HCT116 (cell line): ENCODE measurements at regions not wholly inside any gene's neighbourhood (a gene's known extent, or its start where the extent isn't known, plus 50 kb on each side); places are given as distances from the start of the nearest gene placed in this dataset.

ENCODE experiments used
- ATAC-seq: fragments of 200-7000 bp; cut with Tn5 transposase; 2 replicates; pipeline ENCODE4 v1.9.1; 2020; ENCODE audit warnings: mild to moderate bottlenecking, moderate library complexity
- BruUV-seq: library from RNA; stranded (reverse); fragments of 400-500 nt; replicated peaks from 2 replicates; lab custom pipeline; 2021; lab: Mats Ljungman, UMichigan
- CTCF ChIA-PET: fragments of 300-600 bp; sonication (Branson Sonifier 250); formaldehyde crosslinking; loops from one replicate; lab custom pipeline; 2021; ENCODE audit warnings: antibody characterized with exemption; lab: Charles Lee
- POLR2A ChIA-PET: fragments of 300-600, 350-600 bp; sonication (Branson Sonifier 250); formaldehyde crosslinking; loops from one replicate; lab custom pipeline; 2021; ENCODE audit warnings: antibody characterized with exemption; lab: Charles Lee
- RAD21 ChIA-PET, 2 experiments: fragments of 300-600 bp; sonication (Branson Sonifier 250); formaldehyde crosslinking; loops; one replicate each; lab custom pipeline; 2023; ENCODE audit warnings: low total read pairs in 2 of 2; ENCODE audit not compliant: uncharacterized antibody in 2 of 2, unreplicated experiment in 2 of 2, low non-redundant PET in 1 of 2; lab: Charles Lee
- DNase-seq: peaks from one replicate; pipeline ENCODE4 v3.0.0-alpha.2; 2010; ENCODE audit warnings: low read depth, low spot score
- H2AFZ ChIP-seq: fragments of 200-600 bp; shearing (Covaris generic), sonication (generic); 2 replicates; pipeline ENCODE4 v1.6.1; 2017; ENCODE audit warnings: low read depth, mixed run types, mixed read lengths, antibody characterized with exemption, low read length; ENCODE audit not compliant: poor library complexity, severe bottlenecking
- H3K27ac ChIP-seq: 2 replicates; pipeline ENCODE4 v1.5.1; 2012; ENCODE audit warnings: low read depth, low read length
- H3K27me3 ChIP-seq: fragments of 200-600 bp; sonication (generic); 2 replicates; pipeline ENCODE4 v1.6.1; 2016; ENCODE audit warnings: mixed run types, low read length, mixed read lengths; ENCODE audit not compliant: insufficient read depth
- H3K36me3 ChIP-seq, 2 experiments: fragments of 200-500 bp in 1 of 2; fragments of 200-600 bp in 1 of 2; sonication (Bioruptor generic) in 1 of 2; sonication (generic) in 1 of 2; 2 replicates each; pipeline versions ENCODE4 v1.5.1 to v1.6.1; 2014 to 2016; ENCODE audit warnings: low read length in 2 of 2, inconsistent platforms in 1 of 2, mixed read lengths in 1 of 2, mixed run types in 1 of 2; ENCODE audit not compliant: insufficient read depth in 2 of 2, control insufficient read depth in 1 of 2
- H3K4me1 ChIP-seq, 2 experiments: fragments of 200-600 bp in 1 of 2; sonication (generic) in 1 of 2; 2 replicates each; pipeline versions ENCODE4 v1.5.1 to v1.6.1; 2012 to 2017; ENCODE audit warnings: low read length in 2 of 2, inconsistent platforms in 1 of 2, mild to moderate bottlenecking in 1 of 2, mixed read lengths in 1 of 2, mixed run types in 1 of 2, moderate library complexity in 1 of 2; ENCODE audit not compliant: insufficient read depth in 2 of 2, control insufficient read depth in 1 of 2
- H3K4me2 ChIP-seq: fragments of 200-600 bp; sonication (generic); 2 replicates; pipeline ENCODE4 v1.6.1; 2017; ENCODE audit warnings: mixed run types, low read length, mixed read lengths
- H3K4me3 ChIP-seq, 2 experiments: fragments of 200-600 bp in 1 of 2; sonication (generic) in 1 of 2; replicated peaks in 1 of 2; 2 replicates each; pipeline ENCODE4 v1.5.1; 2011 to 2016; ENCODE audit warnings: low read length in 2 of 2, control low read depth in 1 of 2, low read depth in 1 of 2, mild to moderate bottlenecking in 1 of 2, mixed read lengths in 1 of 2, mixed run types in 1 of 2
- H3K79me2 ChIP-seq: fragments of 200-600 bp; sonication (generic); 2 replicates; pipeline ENCODE4 v1.6.1; 2017; ENCODE audit warnings: mild to moderate bottlenecking, mixed run types, low read length, moderate library complexity, mixed read lengths; ENCODE audit not compliant: insufficient read depth
- H3K9ac ChIP-seq: fragments of 200-600 bp; sonication (generic); 2 replicates; pipeline ENCODE4 v1.6.1; 2016; ENCODE audit warnings: low read length, mixed read lengths
- H3K9me2 ChIP-seq: fragments of 200-600 bp; sonication (generic), shearing (Covaris generic); 2 replicates; pipeline ENCODE4 v1.6.1; 2017; ENCODE audit warnings: mixed run types, mild to moderate bottlenecking, moderate library complexity; ENCODE audit not compliant: insufficient read depth
- H3K9me3 ChIP-seq, 2 experiments: fragments of 200-500 bp in 1 of 2; fragments of 200-600 bp in 1 of 2; sonication (Bioruptor generic) in 1 of 2; sonication (generic) in 1 of 2; 2 replicates each; pipeline ENCODE4 v1.6.1; 2014 to 2017; ENCODE audit warnings: low read length in 2 of 2, mixed read lengths in 2 of 2, inconsistent platforms in 1 of 2, low read depth in 1 of 2, mild to moderate bottlenecking in 1 of 2, mixed run types in 1 of 2, moderate library complexity in 1 of 2; ENCODE audit not compliant: control insufficient read depth in 1 of 2, insufficient read depth in 1 of 2
- H4K20me1 ChIP-seq: fragments of 200-600 bp; sonication (generic), shearing (Covaris generic); 2 replicates; pipeline ENCODE4 v1.6.1; 2017; ENCODE audit warnings: mixed run types, mild to moderate bottlenecking, moderate library complexity; ENCODE audit not compliant: insufficient read depth
- ATF3 ChIP-seq: IDR thresholded peaks from 2 replicates; pipeline ENCODE4 v1.6.1; 2012
- CBX3 ChIP-seq: IDR thresholded peaks from 2 replicates; pipeline ENCODE4 v1.6.1; 2012; ENCODE audit warnings: low read depth
- CEBPB ChIP-seq: IDR thresholded peaks from 2 replicates; pipeline ENCODE4 v1.6.1; 2012; ENCODE audit warnings: low read depth
- CTCF ChIP-seq, 3 experiments: fragments of 200-600 bp in 1 of 3; sonication (generic) in 1 of 3; IDR thresholded peaks in 2 of 3; conservative IDR thresholded peaks in 1 of 3; 2 replicates each; pipeline ENCODE4 v1.5.1; 2012 to 2017; ENCODE audit warnings: low read depth in 2 of 3, low read length in 2 of 3, antibody characterized with exemption in 1 of 3, borderline replicate concordance in 1 of 3, control low read depth in 1 of 3, mild to moderate bottlenecking in 1 of 3, mixed read lengths in 1 of 3, mixed run types in 1 of 3, moderate library complexity in 1 of 3; ENCODE audit not compliant: insufficient read depth in 1 of 3
- EZH2 ChIP-seq: fragments of 200-600 bp; sonication (generic); IDR thresholded peaks from 2 replicates; pipeline ENCODE4 v1.6.1; 2017; ENCODE audit warnings: antibody characterized with exemption, mixed run types
- FOSL1 ChIP-seq: IDR thresholded peaks from 2 replicates; pipeline ENCODE4 v1.6.1; 2012; ENCODE audit warnings: low read depth
- JUND ChIP-seq: IDR thresholded peaks from 2 replicates; pipeline ENCODE4 v1.6.1; 2012
- POLR2A ChIP-seq: IDR thresholded peaks from 2 replicates; pipeline ENCODE4 v1.7.0; 2011; ENCODE audit warnings: borderline replicate concordance; ENCODE audit not compliant: insufficient read depth, insufficient read length; ENCODE audit errors: extremely low read depth
- POLR2AphosphoS5 ChIP-seq: IDR thresholded peaks from 2 replicates; pipeline ENCODE4 v1.6.1; 2011; ENCODE audit warnings: mild to moderate bottlenecking, low read depth, low read length, moderate library complexity
- SIN3A ChIP-seq: IDR thresholded peaks from 2 replicates; pipeline ENCODE4 v1.6.1; 2012; ENCODE audit warnings: low read depth
- SP1 ChIP-seq: IDR thresholded peaks from 2 replicates; pipeline ENCODE4 v1.6.1; 2012; ENCODE audit warnings: low read depth
- YY1 ChIP-seq: IDR thresholded peaks from 2 replicates; pipeline ENCODE4 v1.6.1; 2011; ENCODE audit warnings: low read length, low read depth, moderate library complexity, mild to moderate bottlenecking; ENCODE audit not compliant: insufficient replicate concordance; ENCODE audit errors: extremely low read depth
- ZBTB33 ChIP-seq: IDR thresholded peaks from 2 replicates; pipeline ENCODE4 v1.6.1; 2011; ENCODE audit warnings: mild to moderate bottlenecking, low read length, moderate library complexity; ENCODE audit not compliant: insufficient replicate concordance; ENCODE audit errors: extremely low read depth
- ZFX ChIP-seq: fragments of 450-650 bp; IDR thresholded peaks from 2 replicates; pipeline ENCODE4 v1.6.1; 2017
- ZNF274 ChIP-seq: fragments of 200-500 bp; sonication (Bioruptor generic); IDR thresholded peaks from 2 replicates; pipeline ENCODE4 v1.6.1; 2014; ENCODE audit warnings: mild to moderate bottlenecking, low read depth, low read length, inconsistent platforms
- intact Hi-C: fragments of 100-400 bp; cut with micrococcal nuclease; formaldehyde crosslinking; loops from 2 replicates; pipeline ENCODE4 v1.10.0; 2022

- ATAC-seq (no peak), DNase-seq (no peak)
- ChIA-PET RAD21 (no interaction called here), POLR2A (no interaction called here), CTCF (no interaction called here)
- H3K4me3 ChIP-seq, result no peak overlapping the region
- no peak overlapping the region for H2AFZ ChIP-seq
- no peaks in the 10 kb centered on the region for H3K9me2 ChIP-seq
- H3K79me2 ChIP-seq, result no peaks in the 10 kb centered on the region
- no peaks in the 10 kb centered on the region for H3K4me1 ChIP-seq
- no peak overlapping the region for H3K27ac ChIP-seq
- TF ChIP-seq ZFX, result no peak
- no peak for TF ChIP-seq JUND
- TF ChIP-seq ZBTB33, result no peak
- intact Hi-C loops, result no loop called here
- BruUV-seq, result no TSS peak
- H3K4me2 ChIP-seq, result no peak overlapping the region
- no peaks in the 10 kb centered on the region for H3K9me3 ChIP-seq
- H4K20me1 ChIP-seq, result no peaks in the 10 kb centered on the region
- no peak overlapping the region for H3K9ac ChIP-seq
- H3K36me3 ChIP-seq, result no peaks in the 10 kb centered on the region
- H3K27me3 ChIP-seq, result peaks cover 18% of the 10 kb centered on the region; the same call in 1 of the 2 replicates
These were observed 305.9 kb upstream of the PROX1 start for GRCh38 chr1:213681788-213682340.

GRCh38 chr1:213683529-213683928, 304.2 kb upstream of the PROX1 start:
- no peak overlapping the region for H3K27ac ChIP-seq
- H3K4me3 ChIP-seq, result no peak overlapping the region
- H3K79me2 ChIP-seq, result no peaks in the 10 kb centered on the region
- no peaks in the 10 kb centered on the region for H3K9me3 ChIP-seq
- no TSS peak for BruUV-seq
- peaks cover 13% of the 10 kb centered on the region; the same call in 1 of the 2 replicates for H3K27me3 ChIP-seq
- RAD21 ChIA-PET, result no interaction called here
- no peaks in the 10 kb centered on the region for H3K9me2 ChIP-seq
- DNase-seq (no peak), ATAC-seq (no peak)
- POLR2A ChIA-PET, result no interaction called here
- CTCF ChIA-PET, result no interaction called here
- no peaks in the 10 kb centered on the region for H3K36me3 ChIP-seq
- H2AFZ ChIP-seq, result no peak overlapping the region
- no peak overlapping the region for H3K9ac ChIP-seq
- H3K4me1 ChIP-seq, result no peaks in the 10 kb centered on the region
- no peak overlapping the region for H3K4me2 ChIP-seq
- no peaks in the 10 kb centered on the region for H4K20me1 ChIP-seq
- intact Hi-C loops, result no loop called here
- no peak for TF ChIP-seq SP1
- no peak for TF ChIP-seq POLR2A
- TF ChIP-seq FOSL1, result no peak
- no peak for TF ChIP-seq CEBPB
- TF ChIP-seq ATF3, result no peak
- TF ChIP-seq SIN3A, result no peak
- no peak for TF ChIP-seq POLR2AphosphoS5
- no peak for TF ChIP-seq YY1
- TF ChIP-seq ZBTB33, result no peak
- no peak for TF ChIP-seq CBX3
- no peak for TF ChIP-seq CTCF (IDR thresholded peaks at IDR 0.05 in 2 of 3, conservative IDR thresholded peaks at IDR 0.05 in 1 of 3; ENCODE audit: borderline replicate concordance in 1 of 3, insufficient read depth in 1 of 3, low read depth in 2 of 3, low read length in 2 of 3)
- no peak for TF ChIP-seq ZNF274
- no peak for TF ChIP-seq EZH2
- TF ChIP-seq ZFX, result no peak
